BLaER1 treated with 17β-estradiol and CSF1 and Interleukin-3, amounts not matched to agents 10 nM and 100 nM (cell line): ENCODE measurements at regions not wholly inside any gene's neighbourhood (a gene's known extent, or its start where the extent isn't known, plus 50 kb on each side); places are given as distances from the start of the nearest gene placed in this dataset.

Source experiments
- H3K27ac ChIP-seq, 11 experiments: shearing (Covaris generic); formaldehyde crosslinking; 2 replicates each; pipeline ENCODE4 v1.8.1; 2022
- H3K27me3 ChIP-seq, 11 experiments: shearing (Covaris generic); formaldehyde crosslinking; 2 replicates each; pipeline ENCODE4 v1.8.1; 2022
- H3K36me3 ChIP-seq, 11 experiments: shearing (Covaris generic); formaldehyde crosslinking; 2 replicates each; pipeline ENCODE4 v1.8.1; 2022
- H3K4me1 ChIP-seq, 10 experiments: shearing (Covaris generic); formaldehyde crosslinking; 2 replicates each; pipeline ENCODE4 v1.8.1; 2022
- H3K4me2 ChIP-seq, 11 experiments: shearing (Covaris generic); formaldehyde crosslinking; 2 replicates each; pipeline ENCODE4 v1.8.1; 2022
- H3K4me3 ChIP-seq, 10 experiments: shearing (Covaris generic); formaldehyde crosslinking; 2 replicates each; pipeline ENCODE4 v1.8.1; 2022
- H3K9ac ChIP-seq, 11 experiments: shearing (Covaris generic); formaldehyde crosslinking; 2 replicates each; pipeline ENCODE4 v1.8.1; 2022
- H3K9me3 ChIP-seq, 11 experiments: shearing (Covaris generic); formaldehyde crosslinking; replicated peaks in 1 of 11; 2 replicates each; pipeline ENCODE4 v1.8.1; 2022
- H4K20me1 ChIP-seq, 11 experiments: shearing (Covaris generic); formaldehyde crosslinking; 2 replicates each; pipeline ENCODE4 v1.8.1; 2022
- Cebpa-rat ChIP-seq, 11 experiments: shearing (Covaris generic); IDR thresholded peaks; 2 replicates each; pipeline ENCODE4 v1.8.1; 2022

GRCh38 chr13:111909971-111910671, 156.8 kb upstream of the SOX1 start:
- Histone ChIP-seq H3K4me1 (no peaks in the 10 kb centered on the region), H3K4me3 (no peak overlapping the region), H3K27ac (no peak overlapping the region), H3K4me2 (no peak overlapping the region), H3K9me3 (no peaks in the 10 kb centered on the region; a peak in 1 of 22 replicates), H3K27me3 (no peaks in the 10 kb centered on the region), H3K9ac (no peak overlapping the region), H3K36me3 (no peaks in the 10 kb centered on the region), H4K20me1 (no peaks in the 10 kb centered on the region)
- TF ChIP-seq Cebpa-rat (IDR thresholded peaks at IDR 0.05) = no peak

DNA sequence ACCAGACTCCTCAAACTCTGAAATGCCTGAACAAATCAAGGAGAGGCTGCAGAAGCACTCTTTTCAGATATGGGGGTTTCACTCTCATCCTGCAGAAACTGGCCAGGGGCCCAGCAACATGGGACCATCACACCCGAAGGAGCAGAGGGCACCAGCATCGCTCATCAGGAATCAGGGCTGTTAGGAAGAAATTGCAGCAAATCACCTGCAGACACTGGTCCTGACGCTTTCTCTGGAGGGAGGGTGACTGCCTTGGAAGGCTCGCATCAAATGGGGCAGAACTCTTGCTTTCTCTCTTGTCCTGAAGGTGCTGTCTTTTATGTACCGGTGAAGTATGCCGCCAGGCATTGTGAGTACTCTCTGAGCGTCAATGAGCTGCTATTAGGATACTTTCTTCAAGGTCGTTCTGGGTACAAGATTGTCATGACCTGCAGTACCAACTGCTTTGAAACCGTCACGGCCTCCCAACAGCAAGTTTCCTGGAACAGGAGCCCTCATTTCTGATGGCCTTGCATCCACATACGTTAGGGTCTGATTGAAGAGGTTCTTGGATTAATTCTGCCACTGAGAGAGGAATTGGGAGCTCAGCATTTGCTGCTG, 155.7 kb upstream of the SOX1 start:
- Histone ChIP-seq H3K4me1 (no peaks in the 10 kb centered on the region), H3K4me3 (no peak overlapping the region), H3K36me3 (no peaks in the 10 kb centered on the region), H3K9ac (no peak overlapping the region), H4K20me1 (no peaks in the 10 kb centered on the region; a peak in 1 of 22 replicates), H3K27ac (no peak overlapping the region), H3K4me2 (no peak overlapping the region), H3K9me3 (no peaks in the 10 kb centered on the region), H3K27me3 (no peaks in the 10 kb centered on the region)
- no peak for TF ChIP-seq Cebpa-rat (IDR thresholded peaks at IDR 0.05)

GRCh38 chr13:111911754-111912452, 155.0 kb upstream of the SOX1 start:
- no peaks in the 10 kb centered on the region for H3K9me3 ChIP-seq
- H3K9ac ChIP-seq = no peak overlapping the region
- H3K36me3 ChIP-seq = no peaks in the 10 kb centered on the region
- no peak overlapping the region for H3K4me3 ChIP-seq
- no peak overlapping the region for H3K27ac ChIP-seq
- H3K27me3 ChIP-seq = no peaks in the 10 kb centered on the region
- TF ChIP-seq Cebpa-rat (IDR thresholded peaks at IDR 0.05) = no peak
- H3K4me2 ChIP-seq = no peak overlapping the region
- H4K20me1 ChIP-seq = no peaks in the 10 kb centered on the region; a peak in 1 of 22 replicates
- H3K4me1 ChIP-seq = no peaks in the 10 kb centered on the region

- Histone ChIP-seq H4K20me1 (no peaks in the 10 kb centered on the region; a peak in 1 of 22 replicates), H3K27me3 (no peaks in the 10 kb centered on the region), H3K4me3 (no peak overlapping the region), H3K27ac (no peak overlapping the region), H3K4me2 (no peak overlapping the region), H3K9me3 (no peaks in the 10 kb centered on the region), H3K4me1 (no peaks in the 10 kb centered on the region), H3K36me3 (no peaks in the 10 kb centered on the region), H3K9ac (no peak overlapping the region)
- TF ChIP-seq Cebpa-rat (IDR thresholded peaks at IDR 0.05) = no peak
These were observed 154.5 kb upstream of the SOX1 start for GRCh38 chr13:111912453-111912866.

GRCh38 chr13:111912991-111913760, 153.8 kb upstream of the SOX1 start:
- Histone ChIP-seq H4K20me1 (no peaks in the 10 kb centered on the region; a peak in 1 of 22 replicates), H3K4me2 (no peak overlapping the region), H3K27me3 (no peaks in the 10 kb centered on the region), H3K36me3 (no peaks in the 10 kb centered on the region), H3K4me3 (no peak overlapping the region), H3K9ac (no peak overlapping the region), H3K27ac (no peak overlapping the region), H3K9me3 (no peaks in the 10 kb centered on the region), H3K4me1 (no peaks in the 10 kb centered on the region)
- no peak for TF ChIP-seq Cebpa-rat (IDR thresholded peaks at IDR 0.05)

DNA sequence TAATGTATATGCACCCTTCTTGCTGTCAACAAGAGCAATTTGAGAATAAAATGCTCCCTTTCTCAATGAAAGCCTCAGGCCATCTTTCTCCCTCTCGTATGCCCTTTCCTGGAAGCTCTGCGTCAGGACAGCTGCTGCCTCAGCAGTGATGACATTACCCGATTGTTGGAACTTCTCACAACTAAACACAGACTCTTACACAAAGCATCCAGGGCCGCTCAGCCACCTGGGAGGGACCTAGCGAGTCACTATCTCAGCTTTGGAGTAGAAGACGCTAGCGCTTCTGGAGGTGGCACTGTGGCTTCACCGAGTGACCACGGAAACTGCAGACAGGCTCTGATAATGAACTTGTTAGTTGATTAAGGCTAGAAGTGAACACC, 153.2 kb upstream of the SOX1 start:
- H3K4me2 ChIP-seq = no peak overlapping the region
- H4K20me1 ChIP-seq = no peaks in the 10 kb centered on the region; a peak in 1 of 22 replicates
- no peaks in the 10 kb centered on the region for H3K9me3 ChIP-seq
- no peak for TF ChIP-seq Cebpa-rat (IDR thresholded peaks at IDR 0.05)
- no peak overlapping the region for H3K9ac ChIP-seq
- H3K4me3 ChIP-seq = no peak overlapping the region
- 0 out of 20 replicates have a peak, but pooled peaks cover 0 to 3% (median 0%) of the 10 kb centered on the region in 10 experiments for H3K4me1 ChIP-seq
- H3K27me3 ChIP-seq = no peaks in the 10 kb centered on the region
- H3K27ac ChIP-seq = no peak overlapping the region
- no peaks in the 10 kb centered on the region for H3K36me3 ChIP-seq

DNA sequence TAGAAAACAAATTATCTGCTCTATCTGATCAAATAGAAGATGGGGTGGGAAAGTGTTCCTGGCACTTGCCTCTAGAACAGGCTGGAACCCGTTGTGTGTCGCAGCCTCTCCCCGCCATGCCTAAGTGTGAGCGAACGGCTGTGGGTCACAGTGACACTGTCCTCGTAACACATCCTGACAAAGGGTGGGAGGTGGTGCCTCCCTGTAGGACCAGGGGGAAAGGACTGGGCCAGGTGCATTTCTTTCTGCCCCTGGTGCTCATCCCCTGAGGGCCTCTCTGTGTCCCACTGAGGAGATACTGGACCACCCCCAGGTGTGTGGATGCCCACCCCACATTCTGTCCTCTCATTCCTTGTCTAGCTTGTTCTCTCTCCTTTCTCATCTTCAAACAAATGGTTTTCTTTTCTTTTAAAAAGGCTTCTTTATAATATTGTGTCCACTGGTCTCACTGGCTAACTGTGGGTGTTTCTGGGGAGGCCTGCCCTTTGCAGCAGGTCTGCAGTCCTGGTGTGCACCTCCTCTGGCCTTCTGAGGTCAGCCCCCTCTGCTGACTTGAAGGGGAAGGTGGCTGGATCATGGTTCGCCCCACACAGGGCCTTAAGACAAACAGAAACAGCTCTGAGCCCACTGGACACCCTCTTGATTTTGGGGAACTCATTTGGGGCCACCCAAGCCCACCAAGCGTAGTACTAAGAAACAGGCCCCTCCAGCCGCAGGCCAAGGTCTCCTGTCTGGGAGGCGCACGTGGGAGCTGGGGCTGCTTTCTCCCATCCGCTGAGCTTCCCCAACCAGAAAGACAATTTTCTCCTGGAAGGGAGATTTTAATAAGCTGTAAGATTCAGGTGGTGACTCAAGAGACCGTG, 152.5 kb upstream of the SOX1 start:
- H3K4me3 ChIP-seq = no peak overlapping the region
- no peak overlapping the region for H3K4me2 ChIP-seq
- H3K4me1 ChIP-seq = 0 out of 20 replicates have a peak, but pooled peaks cover 0 to 3% (median 0%) of the 10 kb centered on the region in 10 experiments
- H4K20me1 ChIP-seq = no peaks in the 10 kb centered on the region; a peak in 1 of 22 replicates
- H3K36me3 ChIP-seq = no peaks in the 10 kb centered on the region
- no peak overlapping the region for H3K9ac ChIP-seq
- TF ChIP-seq Cebpa-rat (IDR thresholded peaks at IDR 0.05) = no peak
- no peaks in the 10 kb centered on the region for H3K27me3 ChIP-seq
- no peak overlapping the region for H3K27ac ChIP-seq
- H3K9me3 ChIP-seq = no peaks in the 10 kb centered on the region

GRCh38 chr13:111915104-111915551, 151.8 kb upstream of the SOX1 start:
- no peaks in the 10 kb centered on the region; a peak in 1 of 22 replicates for H4K20me1 ChIP-seq
- H3K4me3 ChIP-seq = no peak overlapping the region
- no peak overlapping the region for H3K27ac ChIP-seq
- no peak overlapping the region for H3K4me2 ChIP-seq
- H3K9me3 ChIP-seq = no peaks in the 10 kb centered on the region
- H3K36me3 ChIP-seq = no peaks in the 10 kb centered on the region
- TF ChIP-seq Cebpa-rat (IDR thresholded peaks at IDR 0.05) = no peak
- 0 out of 20 replicates have a peak, but pooled peaks cover 0 to 3% (median 0%) of the 10 kb centered on the region in 10 experiments for H3K4me1 ChIP-seq
- H3K27me3 ChIP-seq = no peaks in the 10 kb centered on the region
- no peak overlapping the region for H3K9ac ChIP-seq
